ENCODE measurements at regions not wholly inside any gene's neighbourhood (a gene's known extent, or its start where the extent isn't known, plus 50 kb on each side); places are given as distances from the start of the nearest gene placed in this dataset.

DNA sequence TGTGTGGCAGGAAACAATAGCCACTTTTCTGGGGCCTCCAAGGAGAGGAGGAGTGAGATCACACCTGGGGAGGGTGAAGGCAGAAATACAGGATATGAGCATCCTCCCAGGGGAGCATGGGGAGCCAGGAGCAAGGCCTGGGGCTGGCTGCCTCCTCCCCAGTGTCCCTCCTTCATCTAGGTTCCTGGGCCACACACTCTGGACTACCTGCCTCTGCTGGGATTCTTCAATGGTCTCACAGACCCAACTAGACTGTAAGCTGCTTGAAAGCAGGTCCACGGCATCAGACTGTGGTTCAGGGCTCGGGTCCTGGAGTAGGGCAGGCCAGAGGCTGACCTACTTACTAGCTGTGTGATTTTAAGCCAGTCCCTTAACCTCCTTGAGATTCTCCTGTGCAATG is 94.0 kb downstream of the MCFD2 start:
- no peak overlapping the region for H3K27ac ChIP-seq (ENCODE audit: low read length)
- DNase-seq = no peak
- no peaks in the 10 kb centered on the region for H4K20me1 ChIP-seq (ENCODE audit: insufficient read depth, low read depth, low read length)
- no peaks in the 10 kb centered on the region for H3K36me3 ChIP-seq (ENCODE audit: insufficient read depth, low read length)
- no peak overlapping the region for H2AFZ ChIP-seq (ENCODE audit: low read length)
- H3K4me3 ChIP-seq (ENCODE audit: low read length) = no peak overlapping the region
- H3K27me3 ChIP-seq (ENCODE audit: low read length) = no peaks in the 10 kb centered on the region
- no peaks in the 10 kb centered on the region for H3K4me1 ChIP-seq (ENCODE audit: low read length)
- H3K4me2 ChIP-seq (ENCODE audit: low read depth, low read length, poor library complexity, severe bottlenecking) = no peak overlapping the region
- no peaks in the 10 kb centered on the region for H3K9me2 ChIP-seq (replicated peaks; ENCODE audit: insufficient read depth, low read length)
- H3K9me3 ChIP-seq (ENCODE audit: low read length) = no peaks in the 10 kb centered on the region
- H3K9ac ChIP-seq (ENCODE audit: low read length) = no peak overlapping the region
- H3K79me2 ChIP-seq (ENCODE audit: low read length) = no peaks in the 10 kb centered on the region

GRCh38 chr2:46818819-46819218 is 96.8 kb downstream of the MCFD2 start:
- no peak for DNase-seq
- Histone ChIP-seq H3K9me2 (replicated peaks; ENCODE audit: insufficient read depth, low read length) (no peaks in the 10 kb centered on the region), H3K9ac (ENCODE audit: low read length) (no peak overlapping the region), H3K4me3 (ENCODE audit: low read length) (no peak overlapping the region), H2AFZ (ENCODE audit: low read length) (no peak overlapping the region), H3K27me3 (ENCODE audit: low read length) (no peaks in the 10 kb centered on the region), H3K79me2 (ENCODE audit: low read length) (no peaks in the 10 kb centered on the region), H3K4me2 (ENCODE audit: low read depth, low read length, poor library complexity, severe bottlenecking) (no peak overlapping the region), H3K4me1 (ENCODE audit: low read length) (no peaks in the 10 kb centered on the region), H3K36me3 (ENCODE audit: insufficient read depth, low read length) (no peaks in the 10 kb centered on the region), H3K27ac (ENCODE audit: low read length) (no peak overlapping the region), H3K9me3 (ENCODE audit: low read length) (no peaks in the 10 kb centered on the region), H4K20me1 (ENCODE audit: insufficient read depth, low read depth, low read length) (no peaks in the 10 kb centered on the region)

DNA sequence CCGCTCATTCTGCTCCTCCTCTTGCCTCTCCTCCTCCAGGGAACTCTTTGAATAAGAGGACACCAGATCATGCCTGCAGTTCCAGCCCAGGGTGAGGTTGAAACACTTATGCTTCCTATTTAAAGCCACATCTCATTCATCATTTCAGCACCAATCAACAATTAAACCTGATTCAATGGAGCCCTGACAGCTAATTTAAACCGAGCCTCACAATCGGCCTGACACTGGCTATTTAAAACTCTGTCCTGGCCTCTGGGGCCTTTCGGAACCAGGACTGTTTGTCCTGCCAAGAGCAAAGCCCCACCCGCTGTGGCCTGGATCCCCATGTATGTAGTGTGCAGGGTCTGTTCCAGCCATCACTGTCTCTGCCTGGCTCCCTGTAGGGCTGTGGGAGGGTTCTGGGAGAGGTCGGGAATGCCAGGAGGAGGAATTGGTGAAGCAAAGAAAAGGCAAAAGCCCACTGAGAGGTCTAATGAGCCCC is 97.4 kb downstream of the MCFD2 start:
- Histone ChIP-seq H3K4me2 (ENCODE audit: low read depth, low read length, poor library complexity, severe bottlenecking) (no peak overlapping the region), H3K4me3 (ENCODE audit: low read length) (no peak overlapping the region), H3K79me2 (ENCODE audit: low read length) (no peaks in the 10 kb centered on the region), H3K27ac (ENCODE audit: low read length) (no peak overlapping the region), H3K9me3 (ENCODE audit: low read length) (no peaks in the 10 kb centered on the region), H3K9ac (ENCODE audit: low read length) (no peak overlapping the region), H3K9me2 (replicated peaks; ENCODE audit: insufficient read depth, low read length) (no peaks in the 10 kb centered on the region), H2AFZ (ENCODE audit: low read length) (no peak overlapping the region), H4K20me1 (ENCODE audit: insufficient read depth, low read depth, low read length) (no peaks in the 10 kb centered on the region), H3K27me3 (ENCODE audit: low read length) (no peaks in the 10 kb centered on the region), H3K36me3 (ENCODE audit: insufficient read depth, low read length) (no peaks in the 10 kb centered on the region), H3K4me1 (ENCODE audit: low read length) (no peaks in the 10 kb centered on the region)
- DNase-seq = no peak

DNA sequence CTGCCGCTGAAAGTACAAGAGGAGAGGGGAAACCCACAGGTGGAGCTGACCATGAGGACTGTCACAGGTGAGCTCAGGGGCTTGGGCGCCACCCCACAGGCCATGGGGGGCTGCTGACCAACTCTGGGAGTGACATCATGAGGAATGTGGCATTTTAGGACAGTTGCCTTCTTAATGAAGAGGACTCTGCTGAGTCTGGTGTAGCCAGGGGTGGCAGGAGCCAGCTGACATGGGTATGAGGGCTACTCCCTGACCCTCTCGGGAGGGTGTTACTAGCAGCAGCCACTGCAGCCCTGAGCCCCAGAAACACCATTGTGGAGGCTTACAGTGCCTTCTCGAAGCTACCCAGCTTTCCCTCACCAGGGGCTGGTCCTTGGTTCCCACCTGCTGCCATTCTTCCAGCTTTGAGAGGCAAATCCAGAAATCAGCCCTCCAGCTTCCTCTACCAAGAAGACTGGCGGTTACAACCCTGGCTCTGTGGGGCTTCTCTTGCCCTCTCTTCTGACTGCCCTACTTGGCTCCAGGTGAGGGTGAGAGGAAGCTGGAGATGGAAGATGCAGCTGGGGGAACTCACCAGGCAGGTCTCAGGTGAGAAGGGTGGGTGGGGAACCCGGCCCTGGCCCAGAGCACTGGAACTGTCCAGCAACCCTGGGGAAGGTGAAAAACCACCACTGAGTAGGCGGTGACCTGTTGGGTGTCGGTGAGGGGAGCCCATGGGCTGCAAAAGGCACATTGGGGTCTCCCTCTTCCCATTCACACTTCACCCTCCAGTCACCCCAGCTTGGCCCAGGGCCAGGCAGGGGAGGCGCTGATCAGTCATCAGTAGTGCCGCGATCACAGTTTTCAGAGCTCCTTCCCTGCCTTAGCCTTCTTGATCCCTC is 98.5 kb downstream of the MCFD2 start:
- Histone ChIP-seq H3K9me2 (replicated peaks; ENCODE audit: insufficient read depth, low read length) (no peaks in the 10 kb centered on the region), H2AFZ (ENCODE audit: low read length) (no peak overlapping the region), H3K4me2 (ENCODE audit: low read depth, low read length, poor library complexity, severe bottlenecking) (no peak overlapping the region), H4K20me1 (ENCODE audit: insufficient read depth, low read depth, low read length) (no peaks in the 10 kb centered on the region), H3K9me3 (ENCODE audit: low read length) (no peaks in the 10 kb centered on the region), H3K36me3 (ENCODE audit: insufficient read depth, low read length) (no peaks in the 10 kb centered on the region), H3K4me3 (ENCODE audit: low read length) (no peak overlapping the region), H3K27ac (ENCODE audit: low read length) (no peak overlapping the region), H3K79me2 (ENCODE audit: low read length) (no peaks in the 10 kb centered on the region), H3K4me1 (ENCODE audit: low read length) (no peaks in the 10 kb centered on the region), H3K9ac (ENCODE audit: low read length) (no peak overlapping the region), H3K27me3 (ENCODE audit: low read length) (no peaks in the 10 kb centered on the region)
- no peak for DNase-seq

DNA sequence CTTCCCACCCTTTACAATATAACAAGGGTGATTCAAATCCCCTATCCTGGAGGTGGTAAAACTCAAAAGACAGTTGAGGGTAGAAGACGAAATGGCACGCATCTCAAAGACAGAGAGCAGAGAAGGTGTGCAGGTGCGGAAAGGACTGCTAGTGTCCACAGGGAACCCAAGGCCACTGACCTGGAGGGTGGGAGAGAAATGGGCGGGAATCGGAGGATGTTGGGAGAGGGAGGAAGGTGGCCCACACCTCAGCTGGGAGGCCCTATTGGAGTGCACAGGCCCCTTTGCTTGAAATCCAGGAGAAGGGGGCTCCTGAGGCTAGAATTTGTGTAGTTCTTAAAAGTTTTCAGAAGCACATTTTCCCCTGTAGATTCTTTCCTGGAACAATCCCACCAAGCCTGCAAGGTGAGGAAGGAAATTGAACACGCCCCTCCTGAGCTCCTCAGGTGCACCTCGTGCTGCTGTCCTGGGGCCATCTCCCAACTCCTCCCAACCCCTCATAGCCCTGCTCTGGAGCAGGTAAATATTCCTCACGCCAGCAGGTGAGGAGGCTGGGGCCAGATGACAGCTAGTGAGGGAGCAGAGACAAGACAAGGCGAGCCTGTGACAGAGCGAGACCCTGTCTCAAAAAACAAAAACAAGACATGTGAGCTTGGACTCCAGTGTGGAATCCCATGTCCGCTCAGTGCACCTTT is 99.3 kb downstream of the MCFD2 start:
- DNase-seq = no peak
- Histone ChIP-seq H3K27ac (ENCODE audit: low read length) (no peak overlapping the region), H4K20me1 (ENCODE audit: insufficient read depth, low read depth, low read length) (no peaks in the 10 kb centered on the region), H3K27me3 (ENCODE audit: low read length) (no peaks in the 10 kb centered on the region), H3K4me2 (ENCODE audit: low read depth, low read length, poor library complexity, severe bottlenecking) (no peak overlapping the region), H2AFZ (ENCODE audit: low read length) (no peak overlapping the region), H3K9ac (ENCODE audit: low read length) (no peak overlapping the region), H3K9me2 (replicated peaks; ENCODE audit: insufficient read depth, low read length) (no peaks in the 10 kb centered on the region), H3K36me3 (ENCODE audit: insufficient read depth, low read length) (no peaks in the 10 kb centered on the region), H3K4me3 (ENCODE audit: low read length) (no peak overlapping the region), H3K4me1 (ENCODE audit: low read length) (no peaks in the 10 kb centered on the region), H3K79me2 (ENCODE audit: low read length) (no peaks in the 10 kb centered on the region), H3K9me3 (ENCODE audit: low read length) (no peaks in the 10 kb centered on the region)

DNA sequence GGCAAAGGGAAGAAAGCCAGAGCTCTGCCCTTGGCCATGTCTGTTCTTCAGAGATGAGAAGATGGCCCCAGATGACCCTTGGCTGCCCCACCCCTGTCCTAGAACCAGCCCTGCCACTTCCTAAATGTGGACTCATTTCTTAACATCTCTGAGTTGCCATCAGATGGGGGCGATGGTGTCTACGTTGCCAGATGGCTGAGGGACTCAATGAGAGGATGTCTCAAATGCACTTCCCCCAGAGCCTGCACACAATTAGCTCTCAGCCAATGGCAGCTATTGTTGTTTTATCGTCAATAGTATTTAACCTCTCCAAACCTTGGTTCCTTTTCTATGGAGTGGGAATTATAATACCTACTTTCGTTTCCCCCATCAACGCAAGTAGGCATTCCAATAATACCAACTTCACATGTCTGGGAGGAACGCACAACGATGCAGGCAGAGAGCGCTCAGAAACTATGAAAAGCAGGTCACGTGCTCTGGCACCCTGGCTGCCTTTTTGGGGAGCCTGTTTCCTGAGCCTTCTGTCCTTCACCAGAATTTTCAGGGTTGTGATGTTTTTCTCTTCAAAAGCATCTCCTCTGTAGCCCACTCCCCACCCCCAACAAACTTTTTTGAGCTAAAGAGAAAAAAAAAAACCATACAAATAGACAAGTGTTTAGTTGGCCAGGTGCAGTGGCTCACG is 100.3 kb downstream of the MCFD2 start:
- Histone ChIP-seq H3K79me2 (ENCODE audit: low read length) (no peaks in the 10 kb centered on the region), H3K4me1 (ENCODE audit: low read length) (no peaks in the 10 kb centered on the region), H4K20me1 (ENCODE audit: insufficient read depth, low read depth, low read length) (no peaks in the 10 kb centered on the region), H3K27me3 (ENCODE audit: low read length) (no peaks in the 10 kb centered on the region), H3K4me3 (ENCODE audit: low read length) (no peak overlapping the region), H3K9me3 (ENCODE audit: low read length) (no peaks in the 10 kb centered on the region), H3K4me2 (ENCODE audit: low read depth, low read length, poor library complexity, severe bottlenecking) (no peak overlapping the region), H2AFZ (ENCODE audit: low read length) (no peak overlapping the region), H3K36me3 (ENCODE audit: insufficient read depth, low read length) (no peaks in the 10 kb centered on the region), H3K9ac (ENCODE audit: low read length) (no peak overlapping the region), H3K9me2 (replicated peaks; ENCODE audit: insufficient read depth, low read length) (no peaks in the 10 kb centered on the region), H3K27ac (ENCODE audit: low read length) (no peak overlapping the region)
- DNase-seq = no peak

DNA sequence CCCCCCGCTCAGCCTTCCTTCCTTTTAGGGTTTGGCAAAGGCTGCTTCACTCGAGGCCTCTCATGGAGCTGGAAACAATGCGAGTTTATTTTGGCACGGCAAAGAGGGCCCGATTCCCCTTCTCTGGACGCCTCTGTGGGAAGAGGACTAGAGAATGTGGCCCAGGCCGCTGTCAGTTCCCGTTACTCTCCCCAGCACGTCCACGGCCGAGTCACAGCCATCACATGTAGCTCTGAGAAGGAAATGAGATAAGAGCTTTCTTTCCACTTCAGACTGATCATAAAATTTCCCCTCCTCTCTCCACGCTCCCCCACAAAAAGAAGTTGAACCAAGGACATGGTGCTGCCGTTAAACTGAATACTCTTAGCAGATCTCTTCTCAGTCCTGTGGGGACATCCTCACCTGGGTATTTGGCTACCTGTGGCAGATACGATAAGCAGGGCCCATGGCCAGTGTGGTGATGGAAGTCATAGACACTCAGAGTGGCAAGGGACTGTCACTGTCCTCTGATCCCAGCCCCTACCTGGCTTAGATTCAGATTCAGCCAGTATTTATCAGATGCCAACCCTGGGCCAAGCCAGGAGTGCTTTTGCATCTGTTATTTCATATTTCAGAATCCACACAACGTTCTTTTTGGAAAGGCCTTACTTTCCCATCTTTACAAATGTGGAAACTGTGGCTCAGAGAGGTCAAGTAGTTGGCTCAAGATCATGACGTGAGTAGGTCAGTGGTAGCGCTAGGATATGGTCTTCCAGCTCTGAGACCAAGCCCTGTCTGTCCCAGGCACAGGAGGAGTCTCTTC is 101.2 kb downstream of the MCFD2 start:
- Histone ChIP-seq H3K27me3 (ENCODE audit: low read length) (0 out of 2 replicates have a peak, but pooled peaks cover 2% of the 10 kb centered on the region), H4K20me1 (ENCODE audit: insufficient read depth, low read depth, low read length) (no peaks in the 10 kb centered on the region), H3K9ac (ENCODE audit: low read length) (no peak overlapping the region), H3K27ac (ENCODE audit: low read length) (no peak overlapping the region), H3K79me2 (ENCODE audit: low read length) (no peaks in the 10 kb centered on the region), H3K4me1 (ENCODE audit: low read length) (no peaks in the 10 kb centered on the region), H3K9me3 (ENCODE audit: low read length) (no peaks in the 10 kb centered on the region), H3K36me3 (ENCODE audit: insufficient read depth, low read length) (no peaks in the 10 kb centered on the region), H3K9me2 (replicated peaks; ENCODE audit: insufficient read depth, low read length) (no peaks in the 10 kb centered on the region), H2AFZ (ENCODE audit: low read length) (no peak overlapping the region), H3K4me2 (ENCODE audit: low read depth, low read length, poor library complexity, severe bottlenecking) (no peak overlapping the region), H3K4me3 (ENCODE audit: low read length) (no peak overlapping the region)
- DNase-seq = no peak

Data from Karpas-422 (cell line).